ENCODE measurements at regions not wholly inside any gene's neighbourhood (a gene's known extent, or its start where the extent isn't known, plus 50 kb on each side); places are given as distances from the start of the nearest gene placed in this dataset.

DNA sequence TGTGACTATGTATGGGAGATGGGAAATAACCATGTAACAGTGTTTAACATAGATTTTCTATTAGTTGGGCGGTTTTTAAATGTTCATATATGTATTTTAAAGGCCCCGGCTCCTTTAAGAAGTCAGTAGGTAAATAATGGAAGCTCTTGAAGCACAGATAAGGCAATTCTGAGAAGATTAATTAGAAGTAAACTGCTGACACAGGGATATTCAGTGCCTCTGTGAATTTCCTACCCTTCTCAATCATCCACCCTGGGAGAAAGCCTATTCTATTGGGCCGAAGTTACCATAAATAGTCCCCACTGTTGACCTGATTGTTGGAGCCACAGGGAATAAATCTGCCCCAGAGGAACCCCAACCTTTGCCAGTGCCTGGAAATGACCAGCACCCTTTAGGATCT lies 56.8 kb upstream of the SIX3 start:
- Histone ChIP-seq H4K20me1 (ENCODE audit: insufficient read depth, low read length, poor library complexity, severe bottlenecking) (no peaks in the 10 kb centered on the region), H3F3A (ENCODE audit: low read depth) (no peaks in the 10 kb centered on the region), H3K27me3 (ENCODE audit: insufficient read depth, low read length, poor library complexity, severe bottlenecking) (no peaks in the 10 kb centered on the region), H3K9me3 (ENCODE audit: insufficient read depth, low read depth, low read length) (no peaks in the 10 kb centered on the region), H3K4me2 (ENCODE audit: low read depth, low read length, poor library complexity, severe bottlenecking) (no peak overlapping the region), H3K79me2 (ENCODE audit: insufficient read depth, low read length) (no peaks in the 10 kb centered on the region), H3K4me3 (ENCODE audit: low read length, poor library complexity, severe bottlenecking) (no peak overlapping the region), H3K36me3 (ENCODE audit: insufficient read depth, low read length) (no peaks in the 10 kb centered on the region), H2AFZ (ENCODE audit: low read length) (no peak overlapping the region), H3K4me1 (ENCODE audit: insufficient read depth, low read length, poor library complexity, severe bottlenecking) (peaks cover 9% of the 10 kb centered on the region), H3K9ac (ENCODE audit: low read depth, low read length, poor library complexity, severe bottlenecking) (no peak overlapping the region), H3K9me2 (replicated peaks; ENCODE audit: low read depth, low read length) (no peaks in the 10 kb centered on the region)
- TF ChIP-seq EZH2phosphoT487 (IDR thresholded peaks at IDR 0.05; ENCODE audit: borderline replicate concordance): no peak
- TF ChIP-seq, protein P1, sequence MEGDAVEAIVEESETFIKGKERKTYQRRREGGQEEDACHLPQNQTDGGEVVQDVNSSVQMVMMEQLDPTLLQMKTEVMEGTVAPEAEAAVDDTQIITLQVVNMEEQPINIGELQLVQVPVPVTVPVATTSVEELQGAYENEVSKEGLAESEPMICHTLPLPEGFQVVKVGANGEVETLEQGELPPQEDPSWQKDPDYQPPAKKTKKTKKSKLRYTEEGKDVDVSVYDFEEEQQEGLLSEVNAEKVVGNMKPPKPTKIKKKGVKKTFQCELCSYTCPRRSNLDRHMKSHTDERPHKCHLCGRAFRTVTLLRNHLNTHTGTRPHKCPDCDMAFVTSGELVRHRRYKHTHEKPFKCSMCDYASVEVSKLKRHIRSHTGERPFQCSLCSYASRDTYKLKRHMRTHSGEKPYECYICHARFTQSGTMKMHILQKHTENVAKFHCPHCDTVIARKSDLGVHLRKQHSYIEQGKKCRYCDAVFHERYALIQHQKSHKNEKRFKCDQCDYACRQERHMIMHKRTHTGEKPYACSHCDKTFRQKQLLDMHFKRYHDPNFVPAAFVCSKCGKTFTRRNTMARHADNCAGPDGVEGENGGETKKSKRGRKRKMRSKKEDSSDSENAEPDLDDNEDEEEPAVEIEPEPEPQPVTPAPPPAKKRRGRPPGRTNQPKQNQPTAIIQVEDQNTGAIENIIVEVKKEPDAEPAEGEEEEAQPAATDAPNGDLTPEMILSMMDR (conservative IDR thresholded peaks at IDR 0.05; ENCODE audit: low read length): no peak

DNA sequence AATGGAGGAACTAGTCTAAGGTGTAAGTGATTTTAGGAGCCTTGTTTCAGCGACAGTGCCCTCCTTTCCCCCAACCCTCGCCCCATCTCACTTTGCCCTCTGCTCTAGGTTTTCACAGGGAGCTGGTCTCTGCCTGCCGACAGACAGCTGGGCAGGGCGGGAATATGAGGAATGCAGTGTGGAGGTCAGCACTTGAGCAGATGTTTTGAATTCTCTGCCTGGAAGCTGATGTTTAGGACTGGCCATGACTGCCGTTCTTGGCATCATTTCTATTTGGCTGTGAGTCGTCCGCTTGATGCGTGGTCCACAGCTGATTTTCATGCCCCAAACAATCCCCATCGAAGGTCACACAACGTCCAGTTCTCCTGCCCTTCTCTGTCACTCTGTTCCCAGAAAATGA lies 55.1 kb upstream of the SIX3 start:
- Histone ChIP-seq H2AFZ (ENCODE audit: low read length) (no peak overlapping the region), H3K36me3 (ENCODE audit: insufficient read depth, low read length) (no peaks in the 10 kb centered on the region), H3K4me1 (ENCODE audit: insufficient read depth, low read length, poor library complexity, severe bottlenecking) (no peaks in the 10 kb centered on the region), H3K79me2 (ENCODE audit: insufficient read depth, low read length) (no peaks in the 10 kb centered on the region), H3K9me3 (ENCODE audit: insufficient read depth, low read depth, low read length) (no peaks in the 10 kb centered on the region), H3K27me3 (ENCODE audit: insufficient read depth, low read length, poor library complexity, severe bottlenecking) (no peaks in the 10 kb centered on the region), H3K9ac (ENCODE audit: low read depth, low read length, poor library complexity, severe bottlenecking) (no peak overlapping the region), H4K20me1 (ENCODE audit: insufficient read depth, low read length, poor library complexity, severe bottlenecking) (no peaks in the 10 kb centered on the region), H3K4me2 (ENCODE audit: low read depth, low read length, poor library complexity, severe bottlenecking) (no peak overlapping the region), H3K9me2 (replicated peaks; ENCODE audit: low read depth, low read length) (no peaks in the 10 kb centered on the region), H3K4me3 (ENCODE audit: low read length, poor library complexity, severe bottlenecking) (no peak overlapping the region), H3F3A (ENCODE audit: low read depth) (no peaks in the 10 kb centered on the region)
- TF ChIP-seq EZH2phosphoT487 (IDR thresholded peaks at IDR 0.05; ENCODE audit: borderline replicate concordance): no peak
- TF ChIP-seq, protein P1 (conservative IDR thresholded peaks at IDR 0.05; ENCODE audit: low read length): no peak

DNA sequence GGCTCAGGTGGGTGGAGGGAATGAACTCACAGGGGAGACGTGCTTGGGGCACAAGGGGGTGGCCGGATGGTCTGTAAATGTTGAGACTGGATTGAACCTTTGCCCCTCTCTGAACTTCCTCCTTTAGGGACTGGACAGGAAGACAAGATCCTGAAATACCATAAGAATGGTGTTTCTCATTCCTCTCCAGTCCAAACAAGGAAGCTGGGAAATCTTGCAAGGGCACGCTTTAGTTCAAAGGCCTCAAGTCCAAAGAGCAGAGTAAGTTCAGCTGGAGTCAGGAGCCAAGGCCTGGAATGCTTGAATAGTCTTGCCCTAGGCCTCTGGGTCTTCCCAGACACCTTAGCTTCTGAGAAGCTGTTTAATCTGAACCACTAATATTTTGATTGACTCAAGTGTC lies 52.4 kb upstream of the SIX3 start:
- H3K79me2 ChIP-seq (ENCODE audit: insufficient read depth, low read length): no peaks in the 10 kb centered on the region
- H3K9me2 ChIP-seq (replicated peaks; ENCODE audit: low read depth, low read length): no peaks in the 10 kb centered on the region
- H2AFZ ChIP-seq (ENCODE audit: low read length): no peak overlapping the region
- H3K4me3 ChIP-seq (ENCODE audit: low read length, poor library complexity, severe bottlenecking): no peak overlapping the region
- no peaks in the 10 kb centered on the region for H4K20me1 ChIP-seq (ENCODE audit: insufficient read depth, low read length, poor library complexity, severe bottlenecking)
- no peaks in the 10 kb centered on the region for H3K36me3 ChIP-seq (ENCODE audit: insufficient read depth, low read length)
- no peak overlapping the region for H3K4me2 ChIP-seq (ENCODE audit: low read depth, low read length, poor library complexity, severe bottlenecking)
- no peaks in the 10 kb centered on the region for H3F3A ChIP-seq (ENCODE audit: low read depth)
- H3K27me3 ChIP-seq (ENCODE audit: insufficient read depth, low read length, poor library complexity, severe bottlenecking): no peaks in the 10 kb centered on the region
- H3K9me3 ChIP-seq (ENCODE audit: insufficient read depth, low read depth, low read length): no peaks in the 10 kb centered on the region
- H3K9ac ChIP-seq (ENCODE audit: low read depth, low read length, poor library complexity, severe bottlenecking): no peak overlapping the region
- H3K4me1 ChIP-seq (ENCODE audit: insufficient read depth, low read length, poor library complexity, severe bottlenecking): no peaks in the 10 kb centered on the region
- TF ChIP-seq, protein P1 (conservative IDR thresholded peaks at IDR 0.05; ENCODE audit: low read length): no peak
- TF ChIP-seq EZH2phosphoT487 (IDR thresholded peaks at IDR 0.05; ENCODE audit: borderline replicate concordance): no peak

All from Loucy (cell line).